BJ (cell line): ENCODE measurements at regions not wholly inside any gene's neighbourhood (a gene's known extent, or its start where the extent isn't known, plus 50 kb on each side); places are given as distances from the start of the nearest gene placed in this dataset.

Experiments
- CTCF ChIA-PET: fragments of 350-600 bp; formaldehyde crosslinking; extraction: SDS; loops from one replicate; lab custom pipeline; 2021; ENCODE audit warnings: antibody characterized with exemption, inconsistent platforms; lab: Yijun Ruan, JAX
- POLR2A ChIA-PET: fragments of 300-600 bp; sonication (Branson Sonifier 250); formaldehyde crosslinking; extraction: SDS; loops from one replicate; lab custom pipeline; 2021; ENCODE audit warnings: antibody characterized with exemption; lab: Charles Lee
- DNase-seq: peaks from one replicate; pipeline ENCODE4 v3.0.0-alpha.2; 2011; ENCODE audit warnings: low read depth
- H3K27me3 ChIP-seq: 2 replicates; pipeline ENCODE4 v1.6.0; 2011; ENCODE audit warnings: low read length; ENCODE audit not compliant: control insufficient read depth, insufficient read depth
- H3K36me3 ChIP-seq: 2 replicates; pipeline ENCODE4 v1.5.1; 2011; ENCODE audit warnings: low read length; ENCODE audit not compliant: control insufficient read depth, insufficient read depth
- H3K4me3 ChIP-seq: 2 replicates; pipeline ENCODE4 v1.5.1; 2011; ENCODE audit warnings: low read depth, mild to moderate bottlenecking, control low read depth, low read length
- CTCF ChIP-seq: IDR thresholded peaks from 2 replicates; pipeline ENCODE4 v1.5.1; 2011; ENCODE audit warnings: low read depth, mild to moderate bottlenecking, control low read depth, inconsistent platforms, low read length, moderate library complexity; ENCODE audit not compliant: insufficient read depth

GRCh38 chr7:24499871-24500270 lies 73.4 kb upstream of the PALS2 start:
- TF ChIP-seq CTCF, result no peak
- no peak overlapping the region for H3K4me3 ChIP-seq
- POLR2A ChIA-PET, result no interaction called here
- no peaks in the 10 kb centered on the region for H3K36me3 ChIP-seq
- CTCF ChIA-PET, result no interaction called here
- DNase-seq, result no peak
- peaks cover 1% of the 10 kb centered on the region; the same call in 1 of the 2 replicates for H3K27me3 ChIP-seq

- no peak overlapping the region for H3K4me3 ChIP-seq
- no peak for DNase-seq
- CTCF ChIA-PET, result interaction anchor here (0.7 kb wide), 1 partner anchor 605 kb away, joined by 3 read pairs; no protein-coding TSS in a partner anchor
- POLR2A ChIA-PET, result no interaction called here
- H3K36me3 ChIP-seq, result no peaks in the 10 kb centered on the region
- TF ChIP-seq CTCF, result no peak
- peaks cover 1% of the 10 kb centered on the region; the same call in 1 of the 2 replicates for H3K27me3 ChIP-seq
Measured at GRCh38 chr7:24500599-24500998, 72.7 kb upstream of the PALS2 start.

GRCh38 chr7:24501009-24501408 lies 72.2 kb upstream of the PALS2 start:
- POLR2A ChIA-PET, result no interaction called here
- Histone ChIP-seq H3K36me3 (no peaks in the 10 kb centered on the region), H3K4me3 (no peak overlapping the region), H3K27me3 (peaks cover 1% of the 10 kb centered on the region; the same call in 1 of the 2 replicates)
- no peak for TF ChIP-seq CTCF
- no peak for DNase-seq
- CTCF ChIA-PET, result interaction anchor here (0.7 kb wide), 2 partner anchors 24 to 606 kb away, joined by 3 read pairs; no protein-coding TSS in a partner anchor

GRCh38 chr7:24501443-24502134 lies 71.7 kb upstream of the PALS2 start:
- H3K36me3 ChIP-seq, result no peaks in the 10 kb centered on the region
- ChIA-PET POLR2A (no interaction called here), CTCF (interaction anchor here (0.7 kb wide), 1 partner anchor 23 kb away, joined by 3 read pairs; no protein-coding TSS in a partner anchor)
- H3K27me3 ChIP-seq, result peaks cover 1% of the 10 kb centered on the region; the same call in 1 of the 2 replicates
- no peak overlapping the region for H3K4me3 ChIP-seq
- TF ChIP-seq CTCF, result no peak
- DNase-seq, result no peak

GRCh38 chr7:24502135-24502488 lies 71.1 kb upstream of the PALS2 start:
- no peak for TF ChIP-seq CTCF
- no peak for DNase-seq
- ChIA-PET POLR2A (no interaction called here), CTCF (no interaction called here)
- no peaks in the 10 kb centered on the region for H3K36me3 ChIP-seq
- H3K27me3 ChIP-seq, result peaks cover 1% of the 10 kb centered on the region; the same call in 1 of the 2 replicates
- H3K4me3 ChIP-seq, result no peak overlapping the region
